NOMO-1 treated with dmso at 0.1 percent for 144 hours (cell line): ENCODE measurements at regions not wholly inside any gene's neighbourhood (a gene's known extent, or its start where the extent isn't known, plus 50 kb on each side); places are given as distances from the start of the nearest gene placed in this dataset.

Source experiments
- DNase-seq: peaks from one replicate; lab custom pipeline; 2025; ENCODE audit not compliant: unreplicated experiment; lab: John Stamatoyannopoulos, UW

- no peak for DNase-seq
Observed at GRCh38 chr4:152269448-152270191, 266.3 kb downstream of the FBXW7 start.

- no peak for DNase-seq
Observed at GRCh38 chr4:152267811-152268210, 268.1 kb downstream of the FBXW7 start.

- DNase-seq, result no peak
Observed at GRCh38 chr4:152266831-152267480, 268.9 kb downstream of the FBXW7 start.

- no peak for DNase-seq
Observed at GRCh38 chr4:152265149-152265621, 270.7 kb downstream of the FBXW7 start.

GRCh38 chr4:152264106-152264505 lies 271.8 kb downstream of the FBXW7 start:
- DNase-seq, result no peak

- DNase-seq, result no peak
Observed at GRCh38 chr4:152259866-152260265, 276.0 kb downstream of the FBXW7 start.

GRCh38 chr4:152258804-152259708 lies 276.8 kb downstream of the FBXW7 start:
- no peak for DNase-seq

GRCh38 chr4:152258391-152258790 lies 277.5 kb downstream of the FBXW7 start:
- DNase-seq, result no peak

GRCh38 chr4:152257601-152258066 lies 278.3 kb downstream of the FBXW7 start:
- no peak for DNase-seq

GRCh38 chr4:152256996-152257395 lies 278.9 kb downstream of the FBXW7 start:
- DNase-seq, result no peak

- peak; percentile 9 for DNase-seq
Observed at GRCh38 chr4:152255437-152255836, 280.5 kb downstream of the FBXW7 start.

GRCh38 chr4:152248347-152248746 lies 287.5 kb downstream of the FBXW7 start:
- no peak for DNase-seq

- DNase-seq, result no peak
Observed at GRCh38 chr4:152247271-152247975, 288.5 kb downstream of the FBXW7 start.

GRCh38 chr4:152246659-152247058 lies 289.2 kb downstream of the FBXW7 start:
- DNase-seq, result no peak

- DNase-seq, result no peak
Observed at GRCh38 chr4:152245680-152246079, 290.2 kb downstream of the FBXW7 start.

GRCh38 chr4:152244659-152245058 lies 291.2 kb downstream of the FBXW7 start:
- DNase-seq, result no peak

- DNase-seq, result no peak
Observed at GRCh38 chr4:152243896-152244595, 291.8 kb downstream of the FBXW7 start.

- no peak for DNase-seq
Observed at GRCh38 chr4:152243206-152243605, 292.7 kb downstream of the FBXW7 start.

GRCh38 chr4:152240232-152240631 lies 295.7 kb downstream of the FBXW7 start:
- DNase-seq, result no peak

GRCh38 chr4:152239216-152239615 lies 296.7 kb downstream of the FBXW7 start:
- DNase-seq, result no peak
